GM19467 (cell line): ENCODE measurements at regions not wholly inside any gene's neighbourhood (a gene's known extent, or its start where the extent isn't known, plus 50 kb on each side); places are given as distances from the start of the nearest gene placed in this dataset.
"Not testable (repeated sequence)": the region's sequence is repeated elsewhere in the genome, so short reads cannot be mapped to it uniquely, and the experiment has no call there.

Experiments used
- ATAC-seq: cut with Tn5 transposase; IDR thresholded peaks from one replicate; pipeline ENCODE4 v1.9.1; 2021; ENCODE audit warnings: mild to moderate bottlenecking, moderate library complexity; ENCODE audit not compliant: unreplicated experiment

DNA sequence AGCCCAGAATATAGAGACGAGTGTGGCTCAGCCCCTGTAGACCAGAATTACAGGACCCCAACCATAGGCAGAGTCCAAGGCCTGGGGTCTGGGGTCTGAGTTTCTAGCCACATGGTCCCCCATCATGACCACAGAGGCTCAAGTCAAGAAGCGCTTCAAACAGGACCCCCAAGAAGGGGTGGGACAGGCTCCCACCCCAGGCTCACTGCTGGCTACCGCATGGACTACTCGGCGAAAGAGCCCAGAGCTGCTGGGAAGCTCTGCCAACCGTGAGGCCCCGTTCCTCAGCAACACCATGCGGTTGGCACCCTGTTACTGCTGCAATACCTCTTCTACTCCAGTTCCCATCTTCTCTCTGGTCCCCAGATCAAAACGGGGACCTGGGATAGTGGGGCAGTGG, 254.8 kb downstream of the TEX29 start:
- ATAC-seq: no peak

DNA sequence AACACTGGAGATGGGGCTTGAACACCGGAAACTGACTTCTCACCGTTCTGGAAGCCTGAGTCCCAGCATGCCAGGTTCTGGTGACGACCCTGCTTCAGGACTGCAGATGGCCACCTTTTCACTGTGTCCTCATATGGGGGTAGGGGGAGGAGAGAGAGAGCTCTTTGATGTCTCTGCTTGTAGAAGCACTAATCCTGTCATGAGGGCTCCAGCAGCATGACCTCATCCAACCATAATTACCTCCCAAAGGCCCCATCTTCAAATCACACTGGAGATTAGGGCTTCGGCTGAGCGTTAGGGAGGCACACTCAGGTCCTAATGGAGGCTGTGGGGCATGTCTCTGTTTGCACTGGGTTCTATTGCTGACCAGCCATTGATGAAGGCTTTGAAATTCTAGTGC, 255.3 kb downstream of the TEX29 start:
- ATAC-seq: no peak

DNA sequence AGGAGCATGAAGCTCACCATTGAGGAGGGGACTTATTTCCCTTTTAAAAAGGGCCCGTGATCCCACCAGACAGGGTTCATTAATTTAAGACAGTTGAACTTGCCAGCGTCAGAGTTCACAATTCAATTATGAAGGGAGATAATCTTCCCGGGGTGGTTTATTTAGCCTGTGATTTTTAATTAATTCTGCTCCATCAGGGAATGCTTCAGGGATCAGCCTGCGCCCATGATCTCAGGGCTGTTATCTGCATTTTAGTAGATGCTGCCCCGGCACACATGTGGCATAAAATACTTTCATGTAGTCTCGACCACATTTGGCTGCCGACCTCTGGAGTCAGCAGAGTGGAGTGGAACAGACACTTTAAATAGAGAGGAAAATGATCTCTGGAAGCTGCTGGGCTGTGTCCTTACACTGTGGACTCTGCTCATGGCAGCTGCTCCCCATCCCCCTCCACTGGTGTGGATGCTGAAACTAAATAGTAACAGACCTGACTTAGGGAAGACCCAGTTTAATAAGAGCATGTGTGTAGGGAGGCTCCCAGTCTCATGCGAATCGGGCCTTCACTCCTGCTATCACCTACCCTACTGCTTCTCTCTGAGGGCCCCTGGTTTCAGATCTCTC, 256.9 kb downstream of the TEX29 start:
- no peak for ATAC-seq

DNA sequence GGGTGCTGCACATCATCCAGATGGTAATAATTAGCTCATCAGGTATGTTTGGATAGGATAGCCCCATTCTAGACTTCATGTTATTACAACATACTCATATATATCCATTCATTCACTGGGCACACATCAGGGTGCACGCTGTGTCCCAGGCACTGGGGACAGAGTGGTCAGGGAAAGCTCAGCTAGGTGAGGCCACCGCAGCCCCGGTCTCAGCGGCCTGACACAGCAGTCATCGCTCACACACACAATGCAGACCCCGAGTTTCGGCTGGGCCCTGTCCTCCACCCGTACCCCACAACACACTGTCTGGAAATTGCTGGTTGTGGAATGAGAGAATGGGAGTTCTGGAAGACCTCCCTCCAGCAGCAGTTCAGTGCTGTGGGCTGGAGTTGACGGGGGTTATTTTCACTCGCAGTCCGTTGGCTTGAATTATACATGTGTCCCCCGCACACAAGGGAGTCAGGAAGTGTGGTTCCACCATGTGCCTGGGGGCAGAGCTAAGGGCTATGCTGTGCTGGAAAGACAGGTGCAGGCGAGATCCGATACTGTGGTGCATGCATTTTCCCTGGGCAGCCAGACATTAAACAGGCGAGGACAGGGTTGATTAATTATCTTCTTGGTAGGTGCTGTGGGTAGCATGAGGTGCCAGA, 257.6 kb downstream of the TEX29 start:
- ATAC-seq: no peak

DNA sequence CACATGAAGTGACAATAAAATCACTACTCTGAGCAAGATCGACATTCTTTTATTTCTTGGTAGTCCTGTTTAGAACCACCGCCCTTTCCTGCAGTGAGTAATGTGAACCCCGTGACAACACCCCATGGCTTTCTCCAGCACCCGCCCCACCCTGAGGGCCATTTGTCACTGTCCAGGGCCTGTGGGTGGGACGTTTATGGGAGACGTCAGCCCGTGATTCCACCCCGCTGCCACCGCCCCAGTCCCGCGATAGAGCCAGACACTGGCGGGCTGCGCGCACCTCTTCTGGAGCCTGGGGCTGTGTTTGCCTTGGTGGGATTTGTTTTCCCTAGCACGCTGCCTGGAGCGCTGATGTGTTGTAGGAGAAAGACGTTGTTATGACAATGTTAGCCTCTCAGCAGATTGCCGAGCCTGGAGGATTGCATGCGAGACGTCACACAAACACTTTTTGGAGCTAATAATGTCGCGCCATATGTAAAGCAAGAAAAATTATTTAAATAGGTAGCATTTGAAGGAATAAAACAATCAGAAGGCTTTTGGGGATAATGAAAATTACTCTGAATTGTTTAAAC, 263.7 kb downstream of the TEX29 start:
- ATAC-seq: no peak

DNA sequence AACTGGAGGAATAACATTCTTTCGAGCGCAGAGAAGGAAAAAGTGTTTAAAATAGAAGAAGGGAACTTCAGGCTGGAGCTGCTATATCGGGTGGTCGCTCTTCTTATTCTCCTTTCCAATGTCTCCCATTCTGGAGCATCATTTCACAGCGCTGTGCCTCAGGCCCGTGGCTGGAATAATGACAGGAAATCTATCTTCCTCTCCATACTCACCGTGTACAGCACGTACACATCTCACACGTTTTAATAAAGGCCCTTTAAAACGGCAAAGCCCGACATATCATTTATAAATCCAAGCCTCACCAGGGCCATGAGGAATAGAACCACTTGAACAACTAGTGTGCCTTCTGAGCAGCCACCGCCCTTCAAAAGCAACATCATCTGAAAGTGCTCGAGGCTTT, 264.4 kb downstream of the TEX29 start:
- ATAC-seq: no peak

DNA sequence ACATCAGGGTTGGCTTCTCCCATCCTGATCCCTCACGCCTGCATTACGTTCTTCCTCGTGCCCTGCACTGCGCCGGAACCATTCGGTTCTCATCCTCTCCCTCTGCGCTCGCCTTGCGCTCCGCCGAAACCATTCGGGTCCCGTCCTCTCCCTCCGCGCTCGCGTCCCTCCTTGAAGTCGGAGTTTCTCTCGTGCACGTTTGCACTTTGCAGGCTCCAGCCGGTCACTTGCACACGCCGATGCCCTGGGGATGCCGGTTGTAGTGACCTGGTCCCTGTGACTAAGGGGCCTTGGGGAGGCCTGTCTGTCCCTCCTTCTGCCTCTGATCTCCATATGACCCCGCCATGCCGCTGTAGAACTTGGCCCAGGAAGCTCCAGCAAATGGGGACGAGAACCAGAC, 265.8 kb downstream of the TEX29 start:
- ATAC-seq: no peak

DNA sequence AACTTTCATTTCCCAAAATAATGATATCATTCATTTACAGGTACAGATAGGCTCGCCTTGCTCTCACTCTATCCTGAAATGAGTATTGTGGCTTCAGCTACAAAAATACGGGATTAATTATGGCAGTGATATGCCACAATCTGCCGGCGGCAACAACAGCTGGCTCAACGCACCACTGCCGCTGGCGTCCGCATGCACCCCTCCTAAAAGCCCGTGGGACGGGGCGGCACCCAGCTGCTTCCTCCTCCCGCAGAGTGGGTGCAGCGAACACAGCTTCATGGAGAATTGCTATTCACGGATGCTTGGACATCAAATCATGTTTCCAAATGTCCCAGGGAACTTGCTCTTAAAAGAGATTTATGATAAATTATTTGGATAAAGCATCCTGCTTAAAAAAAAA, 266.8 kb downstream of the TEX29 start:
- ATAC-seq: no peak

DNA sequence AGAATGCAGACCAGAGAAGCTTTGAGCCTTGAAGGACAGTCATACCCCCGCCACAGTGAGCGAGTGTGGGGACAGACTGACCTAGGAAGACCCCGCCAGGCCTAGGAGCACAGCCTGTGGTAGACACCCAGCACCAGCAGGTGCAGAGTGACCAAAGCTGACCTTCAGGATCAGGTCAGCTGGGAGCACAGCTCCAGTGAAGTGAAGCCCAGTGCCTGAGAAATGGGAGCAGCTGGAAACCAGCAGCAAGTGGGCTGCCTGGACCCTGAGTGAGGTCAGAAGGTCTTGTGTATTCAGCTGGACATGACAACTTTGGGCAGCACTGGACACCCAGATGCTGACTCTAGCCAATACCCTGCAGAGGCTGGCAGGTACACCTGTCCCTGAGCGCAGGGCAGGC, 268.9 kb downstream of the TEX29 start:
- no peak for ATAC-seq

DNA sequence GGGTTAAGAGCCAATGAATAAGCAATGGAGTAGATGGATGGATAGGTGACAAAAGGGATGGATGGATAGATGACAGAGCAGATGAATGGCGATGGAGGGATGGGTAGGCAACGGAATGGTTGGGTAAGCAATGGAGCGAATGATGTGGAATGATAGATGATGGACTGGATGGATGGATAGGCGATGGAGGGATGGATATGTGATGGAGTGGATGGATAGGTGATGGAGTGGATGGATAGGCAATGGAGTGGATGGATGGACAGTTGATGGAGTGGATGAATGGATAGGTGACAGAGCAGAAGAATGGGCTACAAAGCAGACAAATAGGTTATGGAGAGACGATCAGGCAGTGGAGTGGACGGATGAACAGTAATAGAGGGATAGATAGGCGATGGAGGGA, 269.6 kb downstream of the TEX29 start:
- no peak for ATAC-seq

DNA sequence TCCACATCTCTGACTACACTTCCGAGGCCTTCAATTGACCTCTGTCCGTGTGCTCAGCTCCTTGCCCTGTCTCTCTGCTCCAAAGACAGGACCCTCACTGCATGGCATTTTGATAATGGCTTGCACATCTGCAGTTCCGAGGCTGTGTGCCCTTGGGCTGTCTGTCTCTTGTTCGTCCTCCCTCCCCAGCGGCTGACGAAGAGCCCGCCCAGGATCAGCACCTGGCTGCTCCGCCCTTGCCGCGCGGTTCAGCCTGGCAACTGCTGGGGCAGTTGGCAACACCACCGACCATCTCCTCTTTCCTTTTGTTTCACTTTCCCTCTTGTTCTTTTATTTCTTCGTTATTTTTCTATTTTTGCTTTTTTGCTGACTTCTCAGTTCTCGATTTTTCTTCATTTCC, 270.4 kb downstream of the TEX29 start:
- no peak for ATAC-seq

DNA sequence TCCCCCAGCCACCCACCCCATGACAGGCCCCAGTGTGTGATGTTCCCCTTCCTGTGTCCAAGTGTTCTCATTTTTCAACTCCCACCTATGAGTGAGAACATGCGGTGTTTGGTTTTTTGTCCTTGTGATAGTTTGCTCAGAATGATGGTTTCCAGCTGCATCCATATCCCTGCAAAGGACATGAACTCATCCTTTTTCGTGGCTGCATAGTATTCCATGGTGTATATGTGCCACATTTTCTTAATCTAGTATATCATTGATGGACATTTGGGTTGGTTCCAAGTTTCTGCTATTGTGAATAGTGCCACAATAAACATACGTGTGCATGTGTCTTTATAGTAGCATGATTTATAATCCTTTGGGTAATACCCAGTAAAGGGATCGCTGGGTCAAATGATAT, 273.0 kb downstream of the TEX29 start:
- not testable (repeated sequence) for ATAC-seq

DNA sequence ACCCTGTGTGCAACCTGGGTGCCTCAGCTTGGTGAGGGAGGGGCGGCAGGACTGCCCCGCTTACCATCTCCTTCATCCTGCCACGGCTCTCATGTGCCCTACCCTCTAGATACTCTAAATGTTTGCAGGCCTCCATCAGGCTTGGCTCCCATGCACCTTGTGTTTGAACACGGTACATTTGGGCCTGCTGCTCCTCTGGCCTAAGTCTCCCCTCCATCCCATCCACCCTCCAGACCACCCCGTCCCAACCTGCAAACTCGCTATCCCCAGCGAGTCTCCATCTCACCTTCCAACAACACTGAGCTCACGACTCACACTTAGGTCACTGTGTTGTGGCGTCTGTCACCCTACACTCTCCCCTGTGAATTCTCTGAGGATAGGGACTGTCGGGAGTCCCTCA, 274.2 kb downstream of the TEX29 start:
- no peak for ATAC-seq

DNA sequence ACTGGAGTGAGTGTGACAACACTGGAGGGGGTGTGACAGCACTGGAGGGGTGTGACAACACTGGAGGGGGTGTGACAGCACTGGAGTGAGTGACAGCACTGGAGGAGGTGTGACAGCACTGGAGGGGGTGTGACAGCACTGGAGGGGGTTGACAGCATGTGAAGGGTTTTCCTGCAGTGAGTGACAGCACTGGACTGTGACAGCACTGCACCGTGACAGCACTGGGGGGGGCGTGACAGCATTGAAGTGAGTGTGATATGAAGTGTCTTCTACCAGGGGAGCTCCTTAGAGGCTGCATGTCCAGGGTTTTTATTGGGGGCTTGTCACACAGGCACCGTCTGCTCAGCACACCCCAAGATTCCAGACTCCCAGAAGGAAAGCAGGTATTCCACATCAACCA, 274.8 kb downstream of the TEX29 start:
- no peak for ATAC-seq

DNA sequence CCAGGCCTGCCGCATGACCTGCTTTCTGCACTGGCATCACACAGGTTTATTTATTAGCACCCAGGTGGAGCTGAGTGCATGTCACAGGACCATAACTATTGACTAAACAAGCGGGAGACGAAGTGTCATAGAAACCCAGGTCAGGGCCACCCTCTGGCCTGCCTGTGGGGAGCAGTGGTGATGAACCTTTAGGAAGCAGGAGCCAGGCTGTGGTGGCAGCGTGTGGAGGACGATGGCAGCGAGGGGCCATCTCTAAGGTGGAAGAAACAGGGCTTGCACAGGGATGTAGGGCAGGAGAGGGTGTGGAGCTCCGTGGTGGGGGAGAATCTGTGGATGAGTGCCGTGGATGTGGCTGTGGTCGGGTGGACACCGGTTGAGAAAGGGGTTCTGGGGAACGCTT, 275.3 kb downstream of the TEX29 start:
- no peak for ATAC-seq

DNA sequence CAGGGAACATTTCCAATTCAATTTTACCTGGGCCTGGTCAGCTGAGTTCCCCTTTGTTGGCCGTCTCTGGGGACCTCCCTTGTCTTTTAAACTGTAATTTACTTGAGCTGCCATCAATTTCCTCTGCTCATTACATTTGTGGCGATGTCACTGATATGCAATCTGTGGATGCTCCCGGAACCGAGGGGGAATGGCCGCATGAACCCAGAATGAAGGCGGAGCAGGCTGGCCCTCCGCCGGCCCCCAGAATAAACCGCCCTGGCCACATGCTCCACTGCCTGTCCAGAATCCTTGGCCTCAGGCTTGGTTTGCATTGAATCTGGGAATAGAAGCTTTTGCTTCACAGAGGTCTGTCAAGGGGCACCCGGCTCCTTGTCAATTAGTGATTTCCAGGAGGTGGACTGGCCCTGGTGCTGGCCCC, 276.8 kb downstream of the TEX29 start:
- ATAC-seq: no peak

DNA sequence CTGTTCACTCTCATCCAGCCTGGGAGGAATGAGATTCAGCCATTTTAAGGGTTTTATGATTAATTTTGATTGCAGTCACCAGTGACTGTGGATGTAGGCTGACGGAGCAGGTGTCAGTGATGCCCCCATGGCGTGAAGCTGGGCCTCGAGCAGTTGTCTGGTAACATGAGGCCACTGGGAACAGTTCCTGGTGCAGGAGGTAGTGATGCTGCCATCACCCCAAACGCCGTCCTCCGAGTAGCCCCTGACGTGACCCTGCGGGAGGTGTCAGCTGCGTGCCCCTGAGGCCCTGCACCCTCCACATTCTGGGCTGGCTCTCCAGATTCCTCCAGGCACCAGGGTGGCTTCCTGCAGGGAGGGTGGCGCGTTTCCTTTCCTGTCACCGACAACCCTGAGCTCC, 277.2 kb downstream of the TEX29 start:
- ATAC-seq: no peak

DNA sequence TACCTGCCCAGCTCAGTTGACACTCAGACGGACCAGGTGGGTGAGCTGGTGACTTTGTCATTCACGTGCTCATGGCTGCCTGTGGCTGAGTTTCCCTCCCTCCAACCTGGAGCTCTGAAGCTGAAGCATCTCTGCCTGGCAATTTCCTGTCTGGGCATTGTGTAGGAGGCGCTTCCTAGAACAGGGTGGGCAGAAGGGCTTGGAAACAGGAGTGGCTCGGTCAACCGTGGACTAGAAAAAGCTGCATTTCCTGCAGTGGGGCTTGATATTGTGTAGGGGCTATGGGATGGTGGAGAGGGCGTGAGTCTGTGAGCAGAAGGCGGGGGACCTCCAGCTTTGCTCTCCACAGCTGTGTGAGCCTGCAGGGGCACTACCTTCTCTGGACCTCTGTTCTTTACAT, 278.3 kb downstream of the TEX29 start:
- no peak for ATAC-seq

DNA sequence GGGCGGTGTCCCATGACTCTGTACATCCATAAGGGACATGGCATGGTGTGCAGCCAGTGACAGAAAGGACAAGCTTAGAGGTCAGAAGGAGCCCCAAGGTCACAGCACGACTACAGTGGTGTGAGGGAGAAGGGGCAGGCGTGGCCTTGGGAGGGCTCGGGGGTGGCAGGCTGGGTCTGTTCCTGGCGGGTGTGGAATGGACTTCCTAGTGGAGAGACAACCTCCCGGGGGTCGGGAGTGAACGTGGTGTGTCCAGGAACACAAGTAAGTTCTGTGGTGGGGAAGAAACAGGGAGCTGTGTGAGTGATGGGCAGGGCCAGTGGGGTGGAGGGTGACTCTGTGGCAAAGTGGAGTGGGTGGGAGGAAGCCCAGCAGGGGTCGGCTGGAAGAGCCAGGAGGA, 279.3 kb downstream of the TEX29 start:
- no peak for ATAC-seq

DNA sequence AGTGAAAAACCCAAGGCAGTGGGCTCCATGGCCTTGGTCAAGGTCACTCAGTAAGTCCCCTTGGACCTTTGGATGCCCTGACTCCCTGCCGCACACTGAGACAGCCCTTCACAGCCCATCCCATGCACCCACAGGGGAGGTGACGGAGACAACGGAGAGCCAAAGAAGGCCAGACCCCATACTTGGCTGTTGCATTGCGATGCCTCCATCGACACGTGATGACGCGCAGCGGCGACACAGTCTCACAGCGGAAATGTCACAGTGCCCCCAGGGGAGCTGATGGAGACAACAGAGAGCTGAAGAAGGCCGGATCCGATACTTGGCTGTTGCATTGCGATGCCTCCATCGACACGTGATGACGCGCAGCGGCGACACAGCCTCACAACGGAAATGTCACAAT, 282.4 kb downstream of the TEX29 start:
- ATAC-seq: no peak

DNA sequence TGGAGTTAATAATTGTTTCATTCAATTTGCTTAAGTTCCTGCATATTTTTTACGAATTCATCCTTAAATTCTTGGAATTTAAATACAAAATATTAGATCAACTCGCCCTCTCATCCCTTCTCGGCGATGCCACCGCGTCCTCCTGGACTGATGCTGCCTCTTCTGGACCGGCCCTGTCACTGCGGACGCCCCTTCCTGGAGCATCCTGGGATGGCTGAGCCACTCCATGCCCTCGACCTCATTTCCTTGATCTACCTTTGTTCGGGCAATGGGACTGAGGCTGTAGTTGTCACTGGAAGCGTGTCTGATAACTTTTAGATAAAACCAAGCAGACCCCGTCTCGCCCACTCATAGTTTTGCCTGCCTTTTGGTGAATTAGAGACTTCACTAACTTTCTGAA, 283.7 kb downstream of the TEX29 start:
- no peak for ATAC-seq

DNA sequence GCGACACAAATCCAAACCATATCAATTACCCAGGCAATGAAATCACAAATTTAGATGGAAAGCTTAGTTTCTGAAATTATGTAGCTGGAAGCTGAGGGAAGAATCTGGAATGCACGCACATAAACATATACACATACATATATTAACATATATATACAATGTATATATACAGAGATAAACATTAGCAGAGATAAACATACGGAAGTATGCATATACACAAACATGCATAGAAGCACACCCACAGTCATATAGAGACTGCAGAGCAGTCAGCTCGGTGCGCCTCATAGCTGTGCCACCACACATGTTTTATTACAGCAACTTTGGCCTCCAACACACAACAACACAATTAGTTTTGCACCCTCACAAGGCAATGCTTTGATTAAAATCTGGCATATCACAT, 288.1 kb downstream of the TEX29 start:
- ATAC-seq: no peak

DNA sequence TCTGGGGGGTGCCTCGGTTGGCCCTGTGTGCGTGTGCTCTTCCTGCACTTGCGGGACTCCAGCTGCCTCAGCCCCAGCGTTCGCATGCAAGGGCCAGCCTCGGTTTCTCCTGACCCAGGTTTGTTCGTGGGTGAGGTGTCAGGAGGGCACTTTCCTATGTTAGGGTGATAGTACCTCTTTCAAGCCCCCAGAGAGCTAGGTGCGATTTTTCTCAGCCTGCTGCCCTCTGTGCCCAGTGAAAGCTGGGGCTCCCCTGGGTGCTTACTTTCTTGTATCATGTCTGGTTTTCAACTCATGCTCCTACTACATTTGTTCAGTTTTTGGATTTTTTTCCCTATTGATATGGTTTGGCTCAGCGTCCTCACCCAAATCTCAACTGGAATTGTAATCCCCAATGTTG, 289.2 kb downstream of the TEX29 start:
- no peak for ATAC-seq
